Stimulated activated naive B cell treated with anti-CD40 and anti-IgM and Interleukin-4, amounts not matched to agents 10 μg/mL and 1 μg/mL and 100 μg/mL, for 72 hours (primary cell): ENCODE measurements at regions not wholly inside any gene's neighbourhood (a gene's known extent, or its start where the extent isn't known, plus 50 kb on each side); places are given as distances from the start of the nearest gene placed in this dataset.
"Not testable (repeated sequence)": the region's sequence is repeated elsewhere in the genome, so short reads cannot be mapped to it uniquely, and the experiment has no call there.

Experiments used
- ATAC-seq, 2 donors: fragments of 150-1000 bp; cut with Tn5 transposase; replicated peaks; 2 replicates each; pipeline ENCODE4 v1.10.0; 2021; ENCODE audit warnings: moderate library complexity in 1 of 2
- DNase-seq: peaks from one replicate; pipeline ENCODE4 v3.0.0; 2021
- H3K27ac Mint-ChIP-seq: one replicate; pipeline ENCODE4 v1.8.0; 2022; ENCODE audit warnings: mild to moderate bottlenecking, mixed read lengths
- H3K27me3 Mint-ChIP-seq, 2 donors: one replicate each; pipeline ENCODE4 v1.8.0; 2022; ENCODE audit warnings: mixed read lengths in 2 of 2
- H3K36me3 Mint-ChIP-seq, 2 donors: one replicate each; pipeline ENCODE4 v1.8.0; 2022; ENCODE audit warnings: mixed read lengths in 2 of 2, mild to moderate bottlenecking in 1 of 2
- H3K4me1 Mint-ChIP-seq, 2 donors: one replicate each; pipeline ENCODE4 v1.8.0; 2022; ENCODE audit warnings: mixed read lengths in 2 of 2, mild to moderate bottlenecking in 1 of 2
- H3K4me3 Mint-ChIP-seq, 2 donors: one replicate each; pipeline ENCODE4 v1.8.0; 2022; ENCODE audit warnings: mild to moderate bottlenecking in 2 of 2, mixed read lengths in 2 of 2, moderate library complexity in 1 of 2
- H3K9me3 Mint-ChIP-seq, 2 donors: one replicate each; pipeline ENCODE4 v1.8.0; 2022; ENCODE audit warnings: mixed read lengths in 2 of 2, mild to moderate bottlenecking in 1 of 2

DNA sequence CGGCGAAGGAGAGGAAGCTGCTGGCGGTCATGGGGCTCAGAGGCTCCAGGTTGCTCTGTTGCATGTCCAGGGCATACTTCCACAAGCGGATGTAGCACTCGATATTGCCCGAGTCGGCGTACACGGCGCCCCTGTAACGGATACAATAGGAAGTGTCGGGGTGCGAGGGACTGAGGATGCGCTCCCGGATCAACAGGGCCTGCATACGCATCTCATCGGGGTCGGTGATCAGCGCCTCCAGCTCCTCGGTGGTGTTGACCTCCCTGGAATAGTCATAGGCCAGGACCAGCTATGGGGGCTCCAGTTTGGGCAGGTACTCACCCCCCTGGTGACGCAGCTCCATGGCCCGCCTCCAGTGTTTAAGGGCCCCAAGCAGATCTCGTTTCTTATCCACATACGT, 150.8 kb downstream of the POTEC start:
- H3K9me3 Mint-ChIP-seq, H3K4me1 Mint-ChIP-seq, H3K4me3 Mint-ChIP-seq, H3K27ac Mint-ChIP-seq, DNase-seq, ATAC-seq, H3K36me3 Mint-ChIP-seq, H3K27me3 Mint-ChIP-seq: not testable (repeated sequence)

DNA sequence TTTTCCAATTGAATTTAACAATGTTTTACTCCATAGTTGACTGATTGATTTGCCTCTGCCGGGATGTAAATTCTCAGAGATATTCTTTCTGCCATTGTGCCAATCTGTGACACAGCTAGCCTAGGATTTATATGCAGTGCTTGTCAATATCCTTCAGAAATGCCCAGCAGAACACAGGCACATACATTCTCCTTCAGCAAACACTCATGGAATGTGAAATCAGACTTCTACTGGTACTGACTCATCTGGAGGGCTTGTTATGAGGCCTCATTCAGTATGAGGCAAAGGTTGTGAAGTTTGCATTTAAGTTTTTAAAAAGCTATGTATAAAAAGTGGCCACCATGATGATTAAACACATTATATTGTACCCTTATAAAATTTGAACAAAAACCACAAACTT, 158.4 kb downstream of the POTEC start:
- not testable (repeated sequence) for H3K36me3 Mint-ChIP-seq, H3K4me3 Mint-ChIP-seq, H3K27me3 Mint-ChIP-seq, ATAC-seq, H3K4me1 Mint-ChIP-seq, DNase-seq, H3K27ac Mint-ChIP-seq, H3K9me3 Mint-ChIP-seq

DNA sequence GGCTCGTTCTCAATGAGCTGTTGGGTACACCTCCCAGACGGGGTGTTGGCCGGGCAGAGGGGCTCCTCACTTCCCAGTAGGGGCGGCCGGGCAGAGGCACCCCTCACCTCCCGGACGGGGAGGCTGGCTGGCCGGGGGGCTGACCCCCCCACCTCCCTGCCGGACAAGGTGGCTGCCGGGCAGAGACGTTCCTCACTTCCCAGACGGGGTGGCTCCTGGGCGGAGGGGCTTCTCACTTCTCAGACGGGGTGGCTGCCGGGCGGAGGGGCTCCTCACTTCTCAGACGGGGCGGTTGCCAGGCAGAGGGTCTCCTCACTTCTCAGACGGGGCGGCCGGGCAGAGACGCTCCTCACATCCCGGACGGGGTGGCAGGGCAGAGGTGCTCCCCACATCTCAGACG, 160.7 kb downstream of the POTEC start:
- H3K9me3 Mint-ChIP-seq, H3K27ac Mint-ChIP-seq, H3K27me3 Mint-ChIP-seq, H3K4me1 Mint-ChIP-seq, DNase-seq, H3K4me3 Mint-ChIP-seq, ATAC-seq, H3K36me3 Mint-ChIP-seq: not testable (repeated sequence)

DNA sequence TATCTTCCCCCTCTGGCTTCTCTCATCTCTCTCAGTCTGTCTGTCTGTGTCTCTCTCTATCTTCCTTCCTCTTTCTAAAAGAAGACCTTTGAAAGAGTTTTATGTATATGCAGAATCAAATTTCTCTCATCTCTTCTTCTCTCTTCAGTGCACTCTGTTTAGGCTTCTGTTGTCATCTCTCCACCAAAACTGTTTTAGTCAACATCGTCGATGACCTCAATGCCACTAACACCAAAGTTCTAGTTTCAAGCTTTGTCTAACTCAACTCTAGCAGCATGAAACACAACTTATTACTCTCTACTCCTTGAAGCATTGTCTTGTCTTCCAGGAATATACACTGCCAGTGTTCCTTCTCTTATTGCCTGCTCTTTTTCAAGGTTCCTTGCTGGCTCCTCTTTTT, 163.9 kb downstream of the POTEC start:
- H3K4me1 Mint-ChIP-seq, DNase-seq, H3K27ac Mint-ChIP-seq, H3K9me3 Mint-ChIP-seq, H3K4me3 Mint-ChIP-seq, H3K36me3 Mint-ChIP-seq, ATAC-seq, H3K27me3 Mint-ChIP-seq: not testable (repeated sequence)

DNA sequence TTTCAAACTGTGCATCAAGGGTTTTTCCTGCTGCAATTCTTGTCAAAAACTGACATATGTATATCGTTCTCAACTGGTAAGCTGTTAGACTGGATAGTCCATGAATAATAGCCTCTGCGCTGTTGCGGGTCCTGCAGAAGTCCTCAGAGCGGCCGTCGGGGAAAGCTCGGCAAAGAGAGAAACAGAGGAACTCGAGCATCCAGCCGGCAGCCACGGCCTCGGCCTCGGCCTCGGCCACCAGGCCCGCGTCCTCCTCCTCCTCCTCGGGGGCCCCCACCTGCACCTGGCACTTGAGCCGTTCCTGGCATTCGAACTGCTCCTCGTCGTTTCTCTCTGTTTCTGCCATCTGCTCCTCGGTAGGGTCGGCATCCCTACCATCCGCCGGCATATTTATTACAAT, 165.0 kb downstream of the POTEC start:
- not testable (repeated sequence) for H3K27me3 Mint-ChIP-seq, H3K36me3 Mint-ChIP-seq, DNase-seq, H3K9me3 Mint-ChIP-seq, ATAC-seq, H3K4me1 Mint-ChIP-seq, H3K4me3 Mint-ChIP-seq, H3K27ac Mint-ChIP-seq

DNA sequence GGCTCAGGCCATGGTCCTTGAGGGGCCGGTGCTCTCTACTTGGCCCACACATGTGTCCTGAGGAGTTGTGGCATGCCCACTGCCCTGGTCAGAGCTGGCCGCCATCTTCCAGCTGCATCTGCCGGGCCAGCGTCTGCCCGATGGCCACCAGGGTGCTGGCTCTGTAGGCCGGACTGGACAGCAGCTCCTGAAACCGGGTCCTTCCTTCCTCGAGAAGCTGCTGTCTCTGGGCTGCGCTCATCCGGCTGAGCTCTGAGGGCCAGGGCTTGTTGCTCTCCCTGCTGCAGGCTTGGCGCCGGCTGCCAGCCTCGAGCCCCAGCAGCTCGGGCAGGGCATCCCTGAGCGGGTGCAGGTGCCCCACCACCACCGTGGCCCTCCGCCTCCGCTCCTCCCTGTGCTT, 182.1 kb downstream of the POTEC start:
- not testable (repeated sequence) for H3K9me3 Mint-ChIP-seq, H3K27ac Mint-ChIP-seq, H3K4me1 Mint-ChIP-seq, DNase-seq, H3K4me3 Mint-ChIP-seq, H3K27me3 Mint-ChIP-seq, ATAC-seq, H3K36me3 Mint-ChIP-seq

DNA sequence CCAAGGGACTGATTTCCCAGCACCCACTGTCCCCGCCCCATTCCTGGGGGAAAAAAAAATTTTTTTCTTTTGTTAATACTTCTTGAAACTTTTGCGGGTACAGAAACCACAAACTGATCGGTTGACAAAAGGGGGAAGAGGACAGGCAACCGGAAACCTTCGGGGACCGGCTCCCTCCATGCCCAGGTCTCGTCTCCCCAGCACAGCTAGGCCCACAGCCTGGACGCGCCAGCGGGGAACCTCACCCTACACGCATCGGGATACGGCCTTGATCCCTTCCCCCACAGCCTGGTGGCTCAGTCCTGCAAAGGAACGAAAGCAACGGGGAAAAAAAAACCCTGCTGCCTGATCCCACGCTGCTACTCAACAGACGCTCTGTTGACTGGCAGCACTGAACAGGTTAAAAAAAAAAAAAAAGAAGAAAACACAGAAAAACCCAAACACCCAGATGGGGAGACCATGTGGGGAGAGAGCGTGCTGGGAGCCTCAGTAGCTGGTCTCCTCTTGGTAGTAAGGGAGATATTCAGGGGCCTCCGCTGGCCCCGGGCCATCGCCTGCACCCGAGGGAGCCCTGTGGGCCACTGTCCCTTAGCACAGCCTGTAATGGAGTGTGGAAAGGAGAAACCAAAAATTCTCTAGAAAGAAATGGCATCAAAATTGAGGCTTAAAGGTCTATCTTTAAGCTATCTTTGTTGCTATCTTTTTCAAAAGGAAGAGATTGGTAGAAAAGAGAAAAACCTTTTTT, 185.7 kb downstream of the POTEC start:
- not testable (repeated sequence) for H3K4me3 Mint-ChIP-seq, ATAC-seq, H3K27me3 Mint-ChIP-seq, H3K9me3 Mint-ChIP-seq, DNase-seq, H3K4me1 Mint-ChIP-seq, H3K27ac Mint-ChIP-seq, H3K36me3 Mint-ChIP-seq

DNA sequence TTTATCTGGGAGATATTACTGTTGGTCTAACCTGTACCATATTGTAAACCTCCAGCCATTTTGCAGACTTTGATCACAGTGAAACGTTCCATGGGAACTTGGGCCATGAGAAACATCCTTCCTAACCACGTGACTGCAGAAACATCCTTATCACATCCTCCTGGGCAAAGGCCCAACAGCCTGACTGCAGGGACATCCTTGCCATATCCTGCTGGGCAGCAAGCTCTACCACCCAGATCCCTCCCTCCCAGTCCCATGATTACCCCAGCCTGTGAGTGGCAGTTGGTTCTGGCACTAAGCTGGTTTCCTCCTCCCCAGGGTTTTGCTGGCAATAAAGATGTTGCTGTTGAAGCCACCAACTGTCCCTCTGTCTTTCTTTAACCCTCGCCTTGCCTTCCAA, 201.2 kb downstream of the POTEC start:
- not testable (repeated sequence) for H3K27ac Mint-ChIP-seq, H3K36me3 Mint-ChIP-seq, ATAC-seq, H3K27me3 Mint-ChIP-seq, H3K9me3 Mint-ChIP-seq, H3K4me3 Mint-ChIP-seq, DNase-seq, H3K4me1 Mint-ChIP-seq

DNA sequence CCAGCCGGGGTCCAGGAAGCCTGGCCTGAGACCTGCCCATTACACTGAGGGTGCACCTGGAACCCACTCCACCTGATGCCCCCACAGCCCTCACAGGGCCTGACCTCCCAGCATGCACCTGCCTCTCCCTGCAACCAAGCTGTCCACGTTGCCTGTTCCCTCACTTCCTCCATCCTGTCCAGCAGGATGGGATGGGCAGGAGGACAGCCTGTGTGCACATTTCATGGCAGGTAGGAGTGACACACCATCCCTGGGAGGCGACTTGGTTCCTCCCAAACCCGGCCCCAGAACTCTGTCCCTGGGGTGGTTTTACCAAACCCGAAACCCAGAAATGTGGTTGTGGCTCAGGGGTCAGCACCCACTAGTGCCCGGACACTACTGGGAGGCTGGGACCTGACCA, 203.8 kb upstream of the ZNF519 start:
- not testable (repeated sequence) for H3K36me3 Mint-ChIP-seq, H3K9me3 Mint-ChIP-seq, H3K4me3 Mint-ChIP-seq, ATAC-seq, H3K27ac Mint-ChIP-seq, H3K27me3 Mint-ChIP-seq, H3K4me1 Mint-ChIP-seq, DNase-seq

DNA sequence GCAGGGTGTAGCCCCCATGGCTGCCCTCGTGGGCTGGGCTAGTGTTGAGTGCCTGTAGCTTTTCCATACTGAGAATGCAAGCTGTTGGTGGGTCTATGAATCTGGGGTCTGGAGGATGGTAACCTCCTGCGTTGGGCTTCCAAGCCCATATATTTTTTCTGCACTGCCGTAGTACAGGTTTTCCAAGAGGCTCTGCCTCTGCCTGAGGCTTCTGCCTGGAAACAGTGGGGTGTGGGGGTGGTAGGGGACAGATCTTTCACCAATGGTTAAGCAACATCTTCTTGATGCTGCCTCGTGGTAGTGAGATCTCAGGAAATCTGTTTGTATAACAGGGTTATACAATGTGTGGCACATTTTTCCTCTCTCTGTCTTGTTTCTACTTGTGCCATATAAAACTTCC, 189.0 kb upstream of the ZNF519 start:
- H3K36me3 Mint-ChIP-seq, ATAC-seq, H3K27me3 Mint-ChIP-seq, H3K4me3 Mint-ChIP-seq, H3K4me1 Mint-ChIP-seq, DNase-seq, H3K27ac Mint-ChIP-seq, H3K9me3 Mint-ChIP-seq: not testable (repeated sequence)

DNA sequence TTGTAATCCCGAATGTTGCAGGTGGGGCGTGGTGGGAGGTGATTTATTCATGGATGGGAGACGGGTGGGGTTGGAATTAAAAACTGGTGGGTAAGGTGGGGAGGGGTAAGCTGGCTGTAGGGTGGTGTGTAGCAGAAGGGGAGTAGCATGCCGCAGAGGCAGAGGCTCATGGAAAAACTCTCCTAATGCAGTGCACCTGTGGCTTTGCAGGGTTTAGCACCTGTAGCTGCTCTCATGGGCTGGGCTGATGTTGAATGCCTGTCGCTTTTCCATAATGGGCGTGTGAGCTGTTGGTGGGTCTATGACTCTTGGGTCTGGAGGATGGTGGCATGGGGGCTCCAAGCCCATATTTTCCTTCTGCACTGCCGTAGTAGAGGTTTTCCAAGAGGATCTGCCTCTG, 169.0 kb upstream of the ZNF519 start:
- H3K9me3 Mint-ChIP-seq, DNase-seq, ATAC-seq, H3K36me3 Mint-ChIP-seq, H3K4me3 Mint-ChIP-seq, H3K27me3 Mint-ChIP-seq, H3K27ac Mint-ChIP-seq, H3K4me1 Mint-ChIP-seq: not testable (repeated sequence)

DNA sequence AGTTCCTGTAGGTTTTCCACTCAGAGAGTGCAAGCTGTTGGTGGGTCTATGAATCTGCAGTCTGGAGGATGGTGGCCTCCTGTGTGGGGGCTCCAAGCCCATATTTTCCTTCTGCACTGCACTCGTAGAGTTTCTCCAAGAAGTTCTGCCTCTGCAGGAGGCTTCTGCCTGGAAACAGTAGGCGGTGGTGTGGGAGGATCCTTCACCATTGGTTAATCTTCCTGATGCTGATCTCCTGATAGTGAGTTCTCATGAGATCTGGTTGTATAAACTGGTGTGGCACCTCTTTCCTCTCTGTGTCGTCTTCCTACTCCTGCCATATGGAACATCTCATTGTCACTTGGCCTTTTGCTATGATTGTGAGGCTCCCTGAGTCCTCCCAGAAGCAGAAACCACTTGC, 162.8 kb upstream of the ZNF519 start:
- ATAC-seq: not testable (repeated sequence)

DNA sequence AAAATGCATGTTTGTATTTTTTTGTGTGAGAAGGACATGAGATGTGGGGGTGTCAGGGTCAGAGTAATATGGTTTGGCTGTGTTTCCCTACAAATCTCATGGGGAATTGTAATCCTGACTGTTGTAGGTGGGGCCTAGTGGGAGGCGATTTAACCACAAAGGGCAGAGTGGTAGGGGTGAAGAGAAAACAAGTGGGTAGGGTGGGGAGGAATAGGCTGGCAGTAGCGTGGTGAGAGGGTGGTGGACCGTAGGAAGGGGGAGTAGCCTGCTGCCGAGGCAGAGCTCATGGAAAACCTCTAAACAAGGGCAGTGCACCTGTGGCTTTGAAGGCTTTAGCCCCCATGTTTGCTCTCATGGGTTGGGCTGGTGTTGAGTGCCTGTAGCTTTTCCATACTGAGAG, 152.8 kb upstream of the ZNF519 start:
- peaks cover 0 to 1% of the 10 kb centered on the region in 2 donors for H3K9me3 Mint-ChIP-seq
- H3K4me3 Mint-ChIP-seq: no peak overlapping the region
- H3K27ac Mint-ChIP-seq: no peak overlapping the region
- no peaks in the 10 kb centered on the region for H3K36me3 Mint-ChIP-seq
- no peak for ATAC-seq
- peaks cover 0 to 5% of the 10 kb centered on the region in 2 donors for H3K4me1 Mint-ChIP-seq
- DNase-seq: no peak
- H3K27me3 Mint-ChIP-seq: peaks cover 0 to 4% of the 10 kb centered on the region in 2 donors

More for the DNA sequence above, 162.8 kb upstream of the ZNF519 start:
- not testable (repeated sequence) for H3K9me3 Mint-ChIP-seq, H3K4me1 Mint-ChIP-seq, H3K27me3 Mint-ChIP-seq, H3K4me3 Mint-ChIP-seq, H3K36me3 Mint-ChIP-seq, DNase-seq, H3K27ac Mint-ChIP-seq

DNA sequence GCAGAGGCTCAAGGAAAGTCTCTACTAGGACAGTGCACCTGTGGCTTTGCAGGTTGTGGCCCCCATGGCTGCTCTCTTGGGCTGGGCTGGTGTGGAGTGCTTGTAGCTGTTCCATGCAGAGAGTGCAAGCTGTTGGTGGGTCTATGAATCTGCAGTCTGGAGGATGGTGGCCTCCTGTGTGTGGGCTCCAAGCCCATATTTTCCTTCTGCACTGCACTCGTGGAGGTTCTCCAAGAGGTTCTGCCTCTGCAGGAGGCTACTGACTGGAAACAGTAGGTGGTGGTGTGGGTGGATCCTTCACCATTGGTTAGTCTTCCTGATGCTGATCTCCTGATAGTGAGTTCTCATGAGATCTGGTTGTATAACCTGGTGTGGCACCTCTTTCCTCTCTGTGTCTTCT, 143.2 kb upstream of the ZNF519 start:
- not testable (repeated sequence) for H3K27me3 Mint-ChIP-seq, H3K9me3 Mint-ChIP-seq, H3K4me3 Mint-ChIP-seq, H3K36me3 Mint-ChIP-seq, DNase-seq, H3K27ac Mint-ChIP-seq, H3K4me1 Mint-ChIP-seq, ATAC-seq

DNA sequence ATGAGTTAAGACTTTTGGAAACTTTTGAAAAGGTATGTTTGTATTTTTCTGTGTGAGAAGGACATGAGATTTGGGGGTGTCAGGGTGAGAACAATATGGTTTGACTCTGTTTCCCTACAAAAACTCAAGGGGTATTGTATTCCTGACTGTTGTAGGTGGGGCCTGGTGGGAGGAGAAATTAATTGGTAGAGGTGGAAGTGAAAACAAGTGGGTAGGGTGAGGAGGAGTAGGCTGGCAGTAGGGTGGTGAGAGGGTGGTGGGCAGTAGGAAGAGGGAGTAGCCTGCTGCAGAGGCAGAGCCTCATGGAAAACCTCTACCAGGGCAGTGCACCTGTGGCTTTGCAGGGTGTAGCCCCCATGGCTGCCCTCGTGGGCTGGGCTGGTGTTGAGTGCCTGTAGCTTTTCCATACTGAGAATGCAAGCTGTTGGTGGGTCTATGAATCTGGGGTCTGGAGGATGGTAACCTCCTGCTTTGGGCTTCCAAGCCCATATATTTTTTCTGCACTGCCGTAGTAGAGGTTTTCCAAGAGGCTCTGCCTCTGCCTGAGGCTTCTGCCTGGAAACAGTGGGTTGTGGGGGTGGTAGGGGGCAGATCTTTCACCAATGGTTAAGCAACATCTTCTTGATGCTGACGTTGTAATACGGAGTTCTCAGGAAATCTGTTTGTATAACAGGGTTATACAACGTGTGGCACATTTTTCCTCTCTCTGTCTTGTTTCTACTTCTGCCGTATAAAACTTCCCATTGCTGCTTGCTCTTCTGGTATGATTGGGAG, 133.6 kb upstream of the ZNF519 start:
- H3K4me1 Mint-ChIP-seq, H3K4me3 Mint-ChIP-seq, H3K9me3 Mint-ChIP-seq, H3K27me3 Mint-ChIP-seq, ATAC-seq, DNase-seq, H3K27ac Mint-ChIP-seq, H3K36me3 Mint-ChIP-seq: not testable (repeated sequence)
